Tibial nerve (tissue), 4 donors: ENCODE measurements at regions not wholly inside any gene's neighbourhood (a gene's known extent, or its start where the extent isn't known, plus 50 kb on each side); places are given as distances from the start of the nearest gene placed in this dataset.

Source experiments
- DNase-seq, 2 donors: peaks; one replicate each; pipeline ENCODE4 v3.0.0-alpha.2; 2019; ENCODE audit warnings: low spot score in 2 of 2
- H3K27ac ChIP-seq, 4 donors: fragments of 200-600 bp; sonication (generic) in 3 of 4; one replicate each; pipeline ENCODE4 v1.5.1; 2017 to 2019; ENCODE audit warnings: mild to moderate bottlenecking in 1 of 4
- H3K27me3 ChIP-seq, 2 donors: fragments of 200-600 bp; sonication (generic) in 1 of 2; one replicate each; pipeline versions ENCODE4 v1.5.1 to v1.6.0; 2017 to 2019
- H3K36me3 ChIP-seq, 3 donors: fragments of 200-600 bp; sonication (generic); one replicate each; pipeline ENCODE4 v1.5.1; 2018 to 2019
- H3K4me1 ChIP-seq, 4 donors: fragments of 200-600 bp; sonication (generic) in 3 of 4; one replicate each; pipeline ENCODE4 v1.5.1; 2017 to 2019
- H3K4me3 ChIP-seq, 4 donors: fragments of 200-600 bp; sonication (generic) in 3 of 4; one replicate each; pipeline ENCODE4 v1.5.1; 2017 to 2019; ENCODE audit warnings: mild to moderate bottlenecking in 1 of 4, moderate library complexity in 1 of 4
- H3K9me3 ChIP-seq, 4 donors: fragments of 200-600 bp; sonication (generic) in 3 of 4; one replicate each; pipeline ENCODE4 v1.5.1; 2017 to 2019
- CTCF ChIP-seq, 5 experiments: fragments of 200-600 bp in 3 of 5; fragments of 450-650 bp in 2 of 5; sonication (generic) in 3 of 5; IDR thresholded peaks; one replicate each; pipeline ENCODE4 v1.5.1; 2016 to 2019; ENCODE audit warnings: antibody characterized with exemption in 5 of 5, mild to moderate bottlenecking in 3 of 5, moderate library complexity in 2 of 5
- EP300 ChIP-seq, 2 donors: sonication (generic); formaldehyde crosslinking; IDR thresholded peaks; one replicate each; pipeline ENCODE4 v1.6.1; 2017; ENCODE audit warnings: antibody characterized with exemption in 2 of 2, mild to moderate bottlenecking in 1 of 2
- POLR2A ChIP-seq, 2 donors: fragments of 450-650 bp; IDR thresholded peaks; one replicate each; pipeline ENCODE4 v1.6.1; 2017; ENCODE audit warnings: antibody characterized with exemption in 2 of 2, mild to moderate bottlenecking in 2 of 2, moderate library complexity in 2 of 2
- WGBS, 2 donors: methylation state at CpG; one replicate each; pipeline ENCODE4 v1.1.5; 2018; 5-methylcytosine and 5-hydroxymethylcytosine counted together

GRCh38 chr7:136513744-136514143 is 354.7 kb upstream of the CHRM2 start:
- no peaks in the 10 kb centered on the region for H3K4me1 ChIP-seq
- no peak overlapping the region for H3K27ac ChIP-seq
- no peaks in the 10 kb centered on the region for H3K36me3 ChIP-seq
- H3K4me3 ChIP-seq: no peak overlapping the region
- DNase-seq: no peak
- H3K27me3 ChIP-seq: no peaks in the 10 kb centered on the region
- WGBS, 2 donors: 85 to 91% methylated on average over 2 of the region's 2 CpGs
- TF ChIP-seq POLR2A (IDR thresholded peaks at IDR 0.05) (no peak), CTCF (IDR thresholded peaks at IDR 0.05) (no peak), EP300 (IDR thresholded peaks at IDR 0.05) (no peak)
- peaks cover 0 to 11% (median 0%) of the 10 kb centered on the region in 4 donors for H3K9me3 ChIP-seq

- peaks cover 0 to 11% (median 0%) of the 10 kb centered on the region in 4 donors for H3K9me3 ChIP-seq
- WGBS, 2 donors: 37 to 68% methylated on average over 3 of the region's 3 CpGs
- no peak overlapping the region for H3K27ac ChIP-seq
- no peaks in the 10 kb centered on the region for H3K4me1 ChIP-seq
- DNase-seq: no peak
- H3K27me3 ChIP-seq: no peaks in the 10 kb centered on the region
- TF ChIP-seq POLR2A (IDR thresholded peaks at IDR 0.05) (no peak), EP300 (IDR thresholded peaks at IDR 0.05) (no peak), CTCF (IDR thresholded peaks at IDR 0.05) (no peak)
- H3K36me3 ChIP-seq: no peaks in the 10 kb centered on the region
- no peak overlapping the region for H3K4me3 ChIP-seq
Measured at GRCh38 chr7:136509466-136509865, 359.0 kb upstream of the CHRM2 start.

- no peaks in the 10 kb centered on the region for H3K27me3 ChIP-seq
- H3K4me1 ChIP-seq: no peaks in the 10 kb centered on the region
- DNase-seq: no peak
- no peaks in the 10 kb centered on the region for H3K9me3 ChIP-seq
- H3K36me3 ChIP-seq: no peaks in the 10 kb centered on the region
- 64 to 81% methylated on average over 1 of the region's 1 CpG for WGBS, 2 donors
- H3K4me3 ChIP-seq: no peak overlapping the region
- H3K27ac ChIP-seq: no peak overlapping the region
- no peak for TF ChIP-seq EP300 (IDR thresholded peaks at IDR 0.05)
- TF ChIP-seq CTCF (IDR thresholded peaks at IDR 0.05): no peak
- TF ChIP-seq POLR2A (IDR thresholded peaks at IDR 0.05): no peak
Measured at GRCh38 chr7:136502162-136502561, 366.3 kb upstream of the CHRM2 start.

GRCh38 chr7:136501151-136501550 is 367.3 kb upstream of the CHRM2 start:
- H3K27ac ChIP-seq: no peak overlapping the region
- H3K9me3 ChIP-seq: no peaks in the 10 kb centered on the region
- no peak for DNase-seq

GRCh38 chr7:136496551-136496950 is 371.9 kb upstream of the CHRM2 start:
- H3K27ac ChIP-seq: no peak overlapping the region
- H3K27me3 ChIP-seq: no peaks in the 10 kb centered on the region
- no peaks in the 10 kb centered on the region for H3K36me3 ChIP-seq
- no peak for DNase-seq
- no peaks in the 10 kb centered on the region for H3K4me1 ChIP-seq
- H3K9me3 ChIP-seq: no peaks in the 10 kb centered on the region
- TF ChIP-seq CTCF (IDR thresholded peaks at IDR 0.05) (no peak), POLR2A (IDR thresholded peaks at IDR 0.05) (no peak), EP300 (IDR thresholded peaks at IDR 0.05) (no peak)
- WGBS, 2 donors: 38 to 48% methylated on average over 2 of the region's 2 CpGs
- H3K4me3 ChIP-seq: no peak overlapping the region

More at GRCh38 chr7:136501151-136501550, 367.3 kb upstream of the CHRM2 start:
- H3K27me3 ChIP-seq: no peaks in the 10 kb centered on the region
- H3K4me3 ChIP-seq: no peak overlapping the region
- no peaks in the 10 kb centered on the region for H3K4me1 ChIP-seq
- 86% methylated on average over 3 of the region's 3 CpGs for WGBS, 2 donors
- TF ChIP-seq POLR2A (IDR thresholded peaks at IDR 0.05) (no peak), CTCF (IDR thresholded peaks at IDR 0.05) (no peak), EP300 (IDR thresholded peaks at IDR 0.05) (no peak)
- H3K36me3 ChIP-seq: no peaks in the 10 kb centered on the region
